MM.1S (cell line): ENCODE measurements at regions not wholly inside any gene's neighbourhood (a gene's known extent, or its start where the extent isn't known, plus 50 kb on each side); places are given as distances from the start of the nearest gene placed in this dataset.

ENCODE experiments used
- EZH2 ChIP-seq: fragments of 300-600 bp; sonication (generic); optimal IDR thresholded peaks from 2 replicates; pipeline ENCODE3; 2017; ENCODE audit warnings: low read depth, mild to moderate bottlenecking, antibody characterized with exemption, low read length, mixed read lengths
- TF ChIP-seq, protein P1 (sequence below): fragments of 300-600 bp; sonication (generic); IDR thresholded peaks from 2 replicates; pipeline ENCODE4 v1.5.1; 2016; ENCODE audit warnings: antibody characterized with exemption, low read length, mixed read lengths

DNA sequence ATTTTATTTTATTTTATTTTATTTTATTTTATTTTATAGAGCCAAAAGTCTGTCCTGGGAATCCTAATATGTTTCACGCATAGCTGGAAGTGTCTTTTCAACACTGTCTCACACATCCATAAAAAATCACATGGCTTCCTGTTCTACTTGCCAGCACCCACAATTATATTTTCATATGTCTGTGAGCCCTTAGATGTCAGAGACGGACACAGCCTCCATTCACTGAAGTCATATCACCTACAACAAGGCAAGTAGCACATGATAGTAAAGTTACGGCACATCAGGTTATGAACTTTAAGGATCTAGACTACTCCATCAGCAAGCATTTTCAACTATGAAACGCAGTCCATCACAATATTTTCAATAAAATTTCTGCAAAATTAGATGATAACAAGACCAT lies 168.4 kb downstream of the ZIC4 start:
- no peak for TF ChIP-seq EZH2
- TF ChIP-seq, protein P1, sequence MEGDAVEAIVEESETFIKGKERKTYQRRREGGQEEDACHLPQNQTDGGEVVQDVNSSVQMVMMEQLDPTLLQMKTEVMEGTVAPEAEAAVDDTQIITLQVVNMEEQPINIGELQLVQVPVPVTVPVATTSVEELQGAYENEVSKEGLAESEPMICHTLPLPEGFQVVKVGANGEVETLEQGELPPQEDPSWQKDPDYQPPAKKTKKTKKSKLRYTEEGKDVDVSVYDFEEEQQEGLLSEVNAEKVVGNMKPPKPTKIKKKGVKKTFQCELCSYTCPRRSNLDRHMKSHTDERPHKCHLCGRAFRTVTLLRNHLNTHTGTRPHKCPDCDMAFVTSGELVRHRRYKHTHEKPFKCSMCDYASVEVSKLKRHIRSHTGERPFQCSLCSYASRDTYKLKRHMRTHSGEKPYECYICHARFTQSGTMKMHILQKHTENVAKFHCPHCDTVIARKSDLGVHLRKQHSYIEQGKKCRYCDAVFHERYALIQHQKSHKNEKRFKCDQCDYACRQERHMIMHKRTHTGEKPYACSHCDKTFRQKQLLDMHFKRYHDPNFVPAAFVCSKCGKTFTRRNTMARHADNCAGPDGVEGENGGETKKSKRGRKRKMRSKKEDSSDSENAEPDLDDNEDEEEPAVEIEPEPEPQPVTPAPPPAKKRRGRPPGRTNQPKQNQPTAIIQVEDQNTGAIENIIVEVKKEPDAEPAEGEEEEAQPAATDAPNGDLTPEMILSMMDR: no peak
